Stomach (tissue), 4 donors: ENCODE measurements at regions not wholly inside any gene's neighbourhood (a gene's known extent, or its start where the extent isn't known, plus 50 kb on each side); places are given as distances from the start of the nearest gene placed in this dataset.

Source experiments
- CTCF ChIP-seq, 7 experiments: fragments of 450-650 bp in 4 of 7; fragments of 200-600 bp in 3 of 7; sonication (generic) in 3 of 7; IDR thresholded peaks; one replicate each; pipeline ENCODE4 v1.5.1; 2016 to 2019; ENCODE audit warnings: antibody characterized with exemption in 7 of 7, control low read depth in 2 of 7, mild to moderate bottlenecking in 1 of 7
- POLR2A ChIP-seq, 4 donors: fragments of 450-650 bp; IDR thresholded peaks; one replicate each; pipeline ENCODE4 v1.6.1; 2016; ENCODE audit warnings: antibody characterized with exemption in 4 of 4, control low read depth in 2 of 4, mild to moderate bottlenecking in 1 of 4, moderate library complexity in 1 of 4

GRCh38 chr14:58821421-58821820, 183.7 kb downstream of the DACT1 start:
- TF ChIP-seq POLR2A (IDR thresholded peaks at IDR 0.05) (no peak), CTCF (IDR thresholded peaks at IDR 0.05) (no peak)
